ENCODE measurements at regions not wholly inside any gene's neighbourhood (a gene's known extent, or its start where the extent isn't known, plus 50 kb on each side); places are given as distances from the start of the nearest gene placed in this dataset.

GRCh38 chr15:39074341-39074985, 506.4 kb upstream of the THBS1 start (continued):
- TF ChIP-seq PBX3 (IDR thresholded peaks at IDR 0.05) (no peak), YY1 (IDR thresholded peaks at IDR 0.05; ENCODE audit: low read depth) (no peak), CHD2 (IDR thresholded peaks at IDR 0.05; ENCODE audit: low read length, partially characterized antibody) (no peak), FOSL2 (IDR thresholded peaks at IDR 0.05; ENCODE audit: borderline replicate concordance, low read depth) (no peak), IRF3 (IDR thresholded peaks at IDR 0.05; ENCODE audit: low read depth, low read length) (no peak), USF2 (IDR thresholded peaks at IDR 0.05; ENCODE audit: borderline replicate concordance, low read depth, low read length) (no peak), POLR2AphosphoS5 (IDR thresholded peaks at IDR 0.05; ENCODE audit: low read depth, low read length) (no peak)

GRCh38 chr15:39075311-39075710, 505.6 kb upstream of the THBS1 start:
- Histone ChIP-seq H3K79me2 (ENCODE audit: insufficient read depth) (no peaks in the 10 kb centered on the region), H3K9me2 (no peaks in the 10 kb centered on the region), H3K4me3 (ENCODE audit: low read depth in 2 of 2, low read length in 1 of 2) (no peak overlapping the region), H3K27ac (ENCODE audit: low read depth in 2 of 2, low read length in 1 of 2) (no peak overlapping the region), H3K4me2 (no peak overlapping the region), H3F3A (replicated peaks; ENCODE audit: insufficient read depth) (peaks cover 5% of the 10 kb centered on the region), H3K27me3 (ENCODE audit: insufficient read depth) (no peaks in the 10 kb centered on the region), H3K9ac (no peak overlapping the region), H3K36me3 (replicated peaks in 1 of 2; ENCODE audit: control insufficient read depth in 1 of 2, insufficient read depth in 2 of 2, low read length in 1 of 2) (no peaks in the 10 kb centered on the region), H2AFZ (ENCODE audit: low read depth) (no peak overlapping the region), H3K9me3 (no peaks in the 10 kb centered on the region), H3K4me1 (ENCODE audit: control insufficient read depth in 1 of 2, insufficient read depth in 2 of 2, low read depth in 1 of 2, low read length in 1 of 2) (peaks cover 3 to 10% of the 10 kb centered on the region in 2 experiments; a peak in 2 of 4 replicates), H4K20me1 (ENCODE audit: insufficient read depth) (no peaks in the 10 kb centered on the region)
- CTCF ChIA-PET, result interaction anchor here (1.4 kb wide), 1 partner anchor 10 kb away, joined by 4 read pairs; no protein-coding TSS in a partner anchor
- POLR2A ChIA-PET, result no interaction called here
- WGBS (ENCODE audit: low lambda C conversion rate), result 50% methylated on average over 3 of the region's 3 CpGs
- DNase-seq, result no peak
- no peak for TF ChIP-seq SIN3A (IDR thresholded peaks at IDR 0.05; ENCODE audit: borderline replicate concordance, low read depth, low read length)
- no peak for TF ChIP-seq RAD21 (IDR thresholded peaks at IDR 0.05; ENCODE audit: low read length)
- TF ChIP-seq ZBTB33 (IDR thresholded peaks at IDR 0.05; ENCODE audit: borderline replicate concordance, low read depth), result no peak

All from SK-N-SH (cell line).